Ovary (tissue), 3 donors: ENCODE measurements at regions not wholly inside any gene's neighbourhood (a gene's known extent, or its start where the extent isn't known, plus 50 kb on each side); places are given as distances from the start of the nearest gene placed in this dataset.

ENCODE experiments used
- EP300 ChIP-seq: sonication (generic); formaldehyde crosslinking; IDR thresholded peaks from one replicate; pipeline ENCODE4 v1.6.1; 2017; ENCODE audit warnings: antibody characterized with exemption
- POLR2A ChIP-seq: fragments of 450-650 bp; IDR thresholded peaks from one replicate; pipeline ENCODE4 v1.6.1; 2017; ENCODE audit warnings: antibody characterized with exemption, mild to moderate bottlenecking, moderate library complexity
- TF ChIP-seq, protein P1 (sequence below), 3 donors: fragments of 450-650 bp in 2 of 3; fragments of 200-600 bp in 1 of 3; IDR thresholded peaks; one replicate each; pipeline versions ENCODE4 v1.5.1 to v1.8.0; 2016 to 2022; ENCODE audit warnings: antibody characterized with exemption in 3 of 3, mild to moderate bottlenecking in 1 of 3
- donor health status: DM: no; HTN: no; CAD: no.

DNA sequence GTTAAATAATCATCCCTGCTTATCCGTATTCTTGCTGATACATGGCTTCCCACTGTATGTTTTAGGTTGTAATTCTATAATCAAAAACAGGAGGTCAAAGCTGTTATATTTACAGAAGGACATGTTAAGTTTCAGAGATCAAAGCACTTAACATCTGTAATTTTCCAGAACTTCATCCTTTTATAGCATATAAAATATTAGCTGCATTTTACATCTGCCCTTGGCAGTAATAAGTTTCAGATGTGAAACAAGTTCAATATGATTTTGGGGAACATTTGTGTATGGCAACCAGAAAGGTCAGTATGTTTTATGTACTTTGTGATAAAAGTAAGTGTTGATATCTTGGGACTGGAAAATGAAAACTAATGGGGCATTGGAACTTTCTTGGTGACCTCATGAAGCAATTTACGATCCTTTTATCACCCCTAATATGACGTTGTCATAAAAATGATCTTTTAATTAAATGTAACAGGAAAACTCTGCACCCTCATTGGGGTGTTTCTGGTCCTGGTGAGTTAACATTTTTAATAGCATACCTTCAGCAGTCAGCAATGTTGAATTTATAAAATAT lies 449.6 kb downstream of the GPATCH2 start:
- TF ChIP-seq POLR2A, result no peak
- no peak for TF ChIP-seq EP300
- TF ChIP-seq, protein P1, sequence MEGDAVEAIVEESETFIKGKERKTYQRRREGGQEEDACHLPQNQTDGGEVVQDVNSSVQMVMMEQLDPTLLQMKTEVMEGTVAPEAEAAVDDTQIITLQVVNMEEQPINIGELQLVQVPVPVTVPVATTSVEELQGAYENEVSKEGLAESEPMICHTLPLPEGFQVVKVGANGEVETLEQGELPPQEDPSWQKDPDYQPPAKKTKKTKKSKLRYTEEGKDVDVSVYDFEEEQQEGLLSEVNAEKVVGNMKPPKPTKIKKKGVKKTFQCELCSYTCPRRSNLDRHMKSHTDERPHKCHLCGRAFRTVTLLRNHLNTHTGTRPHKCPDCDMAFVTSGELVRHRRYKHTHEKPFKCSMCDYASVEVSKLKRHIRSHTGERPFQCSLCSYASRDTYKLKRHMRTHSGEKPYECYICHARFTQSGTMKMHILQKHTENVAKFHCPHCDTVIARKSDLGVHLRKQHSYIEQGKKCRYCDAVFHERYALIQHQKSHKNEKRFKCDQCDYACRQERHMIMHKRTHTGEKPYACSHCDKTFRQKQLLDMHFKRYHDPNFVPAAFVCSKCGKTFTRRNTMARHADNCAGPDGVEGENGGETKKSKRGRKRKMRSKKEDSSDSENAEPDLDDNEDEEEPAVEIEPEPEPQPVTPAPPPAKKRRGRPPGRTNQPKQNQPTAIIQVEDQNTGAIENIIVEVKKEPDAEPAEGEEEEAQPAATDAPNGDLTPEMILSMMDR (IDR thresholded peaks at IDR 0.05), result no peak
